NOMO-1 treated with dmso at 0.1 percent for 144 hours (cell line): ENCODE measurements at regions not wholly inside any gene's neighbourhood (a gene's known extent, or its start where the extent isn't known, plus 50 kb on each side); places are given as distances from the start of the nearest gene placed in this dataset.
"Not testable (repeated sequence)": the region's sequence is repeated elsewhere in the genome, so short reads cannot be mapped to it uniquely, and the experiment has no call there.

ENCODE experiments used
- DNase-seq: peaks from one replicate; lab custom pipeline; 2025; ENCODE audit not compliant: unreplicated experiment; lab: John Stamatoyannopoulos, UW

- no peak for DNase-seq
Observed at GRCh38 chr17:54339731-54340130, 517.0 kb downstream of the KIF2B start.

- no peak for DNase-seq
Observed at GRCh38 chr17:54347495-54347894, 524.8 kb downstream of the KIF2B start.

- no peak for DNase-seq
Observed at GRCh38 chr17:54348234-54348633, 525.5 kb downstream of the KIF2B start.

GRCh38 chr17:54353789-54354525 lies 531.2 kb downstream of the KIF2B start:
- no peak for DNase-seq

GRCh38 chr17:54361073-54361472 lies 538.3 kb downstream of the KIF2B start:
- DNase-seq: not testable (repeated sequence)

GRCh38 chr17:54368906-54369305 lies 531.7 kb upstream of the TOM1L1 start:
- DNase-seq: no peak

GRCh38 chr17:54372069-54372749 lies 528.4 kb upstream of the TOM1L1 start:
- no peak for DNase-seq

- no peak for DNase-seq
Observed at GRCh38 chr17:54373970-54374369, 526.7 kb upstream of the TOM1L1 start.

- DNase-seq: not testable (repeated sequence)
Observed at GRCh38 chr17:54376409-54376808, 524.2 kb upstream of the TOM1L1 start.

- no peak for DNase-seq
Observed at GRCh38 chr17:54381482-54381881, 519.2 kb upstream of the TOM1L1 start.

GRCh38 chr17:54404259-54404658 lies 496.4 kb upstream of the TOM1L1 start:
- DNase-seq: no peak

GRCh38 chr17:54405826-54406225 lies 494.8 kb upstream of the TOM1L1 start:
- no peak for DNase-seq

- no peak for DNase-seq
Observed at GRCh38 chr17:54408731-54409130, 491.9 kb upstream of the TOM1L1 start.

- no peak for DNase-seq
Observed at GRCh38 chr17:54418467-54418866, 482.2 kb upstream of the TOM1L1 start.

GRCh38 chr17:54425671-54426070 lies 475.0 kb upstream of the TOM1L1 start:
- DNase-seq: no peak

GRCh38 chr17:54426296-54426886 lies 474.3 kb upstream of the TOM1L1 start:
- DNase-seq: no peak

GRCh38 chr17:54435966-54436365 lies 464.7 kb upstream of the TOM1L1 start:
- DNase-seq: no peak

- no peak for DNase-seq
Observed at GRCh38 chr17:54439816-54440215, 460.8 kb upstream of the TOM1L1 start.

GRCh38 chr17:54451051-54451450 lies 449.6 kb upstream of the TOM1L1 start:
- DNase-seq: no peak

- no peak for DNase-seq
Observed at GRCh38 chr17:54452666-54453348, 447.8 kb upstream of the TOM1L1 start.

- DNase-seq: no peak
Observed at GRCh38 chr17:54455251-54455868, 445.3 kb upstream of the TOM1L1 start.
